Uterus (tissue), 2 donors: ENCODE measurements at regions not wholly inside any gene's neighbourhood (a gene's known extent, or its start where the extent isn't known, plus 50 kb on each side); places are given as distances from the start of the nearest gene placed in this dataset.

Source experiments
- POLR2A ChIP-seq, 2 donors: fragments of 450-650 bp; IDR thresholded peaks; one replicate each; pipeline ENCODE4 v1.6.1; 2016; ENCODE audit warnings: antibody characterized with exemption in 2 of 2, mild to moderate bottlenecking in 1 of 2, moderate library complexity in 1 of 2
- TF ChIP-seq, protein P1 (sequence below), 4 experiments: fragments of 200-600 bp in 2 of 4; fragments of 450-650 bp in 2 of 4; sonication (generic) in 2 of 4; IDR thresholded peaks; one replicate each; pipeline ENCODE4 v1.5.1; 2016 to 2019; ENCODE audit warnings: antibody characterized with exemption in 4 of 4, mild to moderate bottlenecking in 2 of 4, moderate library complexity in 1 of 4

DNA sequence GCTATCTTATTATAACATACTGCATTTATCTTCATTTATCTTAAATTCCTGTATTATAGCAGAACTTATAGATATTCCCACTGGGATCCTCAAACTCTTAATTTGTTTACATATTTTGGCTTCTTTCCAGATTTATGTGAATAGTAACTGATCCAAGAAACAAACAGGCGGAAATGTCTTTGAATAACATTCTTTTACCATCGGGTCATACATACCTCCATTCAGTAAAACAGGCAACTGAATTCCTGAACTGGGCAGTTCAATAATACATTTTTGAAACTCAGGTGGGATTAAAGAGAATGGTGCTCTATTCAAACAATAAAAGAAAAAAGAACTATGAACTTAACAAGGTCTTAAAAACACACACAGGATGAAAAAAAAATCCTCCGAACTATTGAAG is 337.4 kb downstream of the CRPPA start:
- TF ChIP-seq POLR2A (IDR thresholded peaks at IDR 0.05), result no peak
- TF ChIP-seq, protein P1, sequence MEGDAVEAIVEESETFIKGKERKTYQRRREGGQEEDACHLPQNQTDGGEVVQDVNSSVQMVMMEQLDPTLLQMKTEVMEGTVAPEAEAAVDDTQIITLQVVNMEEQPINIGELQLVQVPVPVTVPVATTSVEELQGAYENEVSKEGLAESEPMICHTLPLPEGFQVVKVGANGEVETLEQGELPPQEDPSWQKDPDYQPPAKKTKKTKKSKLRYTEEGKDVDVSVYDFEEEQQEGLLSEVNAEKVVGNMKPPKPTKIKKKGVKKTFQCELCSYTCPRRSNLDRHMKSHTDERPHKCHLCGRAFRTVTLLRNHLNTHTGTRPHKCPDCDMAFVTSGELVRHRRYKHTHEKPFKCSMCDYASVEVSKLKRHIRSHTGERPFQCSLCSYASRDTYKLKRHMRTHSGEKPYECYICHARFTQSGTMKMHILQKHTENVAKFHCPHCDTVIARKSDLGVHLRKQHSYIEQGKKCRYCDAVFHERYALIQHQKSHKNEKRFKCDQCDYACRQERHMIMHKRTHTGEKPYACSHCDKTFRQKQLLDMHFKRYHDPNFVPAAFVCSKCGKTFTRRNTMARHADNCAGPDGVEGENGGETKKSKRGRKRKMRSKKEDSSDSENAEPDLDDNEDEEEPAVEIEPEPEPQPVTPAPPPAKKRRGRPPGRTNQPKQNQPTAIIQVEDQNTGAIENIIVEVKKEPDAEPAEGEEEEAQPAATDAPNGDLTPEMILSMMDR (IDR thresholded peaks at IDR 0.05), result no peak
